HL-60 (cell line): ENCODE measurements at regions not wholly inside any gene's neighbourhood (a gene's known extent, or its start where the extent isn't known, plus 50 kb on each side); places are given as distances from the start of the nearest gene placed in this dataset.

ENCODE experiments used
- DNase-seq, 2 experiments: peaks; one replicate each; pipeline ENCODE4 v3.0.0-alpha.2; 2010 to 2020; ENCODE audit warnings: low read depth in 1 of 2, low spot score in 1 of 2
- H3K27ac ChIP-seq: fragments of 250-450 bp; sonication (Bioruptor Pico); replicated peaks from 2 replicates; pipeline ENCODE4 v1.5.1; 2020; ENCODE audit warnings: mild to moderate bottlenecking, moderate library complexity
- H3K27me3 ChIP-seq: fragments of 250-450 bp; sonication (Bioruptor Pico); 2 replicates; pipeline ENCODE4 v1.5.1; 2021; ENCODE audit warnings: mild to moderate bottlenecking, moderate library complexity; ENCODE audit not compliant: insufficient read depth, poor library complexity, severe bottlenecking
- H3K4me3 ChIP-seq: replicated peaks from 2 replicates; pipeline ENCODE4 v1.5.1; 2011; ENCODE audit warnings: mild to moderate bottlenecking, control low read depth, low read length; ENCODE audit not compliant: insufficient read depth
- GABPA ChIP-seq: IDR thresholded peaks from 2 replicates; pipeline ENCODE4 v1.6.1; 2012; ENCODE audit warnings: low read depth
- POLR2AphosphoS5 ChIP-seq: IDR thresholded peaks from 2 replicates; pipeline ENCODE4 v1.6.1; 2012; ENCODE audit warnings: low read depth
- SPI1 ChIP-seq: IDR thresholded peaks from 2 replicates; pipeline ENCODE4 v1.6.1; 2012; ENCODE audit warnings: low read depth, mild to moderate bottlenecking, borderline replicate concordance
- TF ChIP-seq, protein P1 (sequence below): IDR thresholded peaks from one replicate; pipeline ENCODE4 v1.5.1; 2011; ENCODE audit warnings: low read length, control low read depth, inconsistent platforms; ENCODE audit not compliant: insufficient read depth
- TF ChIP-seq, protein P2 (sequence below): IDR thresholded peaks from 2 replicates; pipeline ENCODE4 v1.6.1; 2012; ENCODE audit warnings: low read depth; ENCODE audit not compliant: insufficient replicate concordance

DNA sequence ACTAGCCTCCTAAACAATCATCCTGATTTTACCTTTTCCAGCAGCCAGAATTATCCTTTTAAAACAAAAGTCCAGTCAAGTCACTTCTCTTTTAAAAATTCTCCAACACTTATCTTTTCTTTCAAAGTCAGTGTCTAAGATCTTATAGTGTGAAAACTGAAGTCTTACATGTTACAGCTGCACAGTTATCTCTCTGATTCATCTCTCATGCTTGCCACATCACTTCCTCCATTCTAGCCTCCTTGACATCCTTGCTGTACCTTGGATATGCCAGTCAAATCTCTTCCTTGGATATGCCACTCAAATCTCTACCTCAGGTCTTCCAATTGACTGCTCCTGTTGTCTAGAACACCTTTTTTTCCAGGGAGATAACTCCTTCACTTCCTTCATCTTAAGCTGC, 361.7 kb upstream of the FTMT start:
- H3K27ac ChIP-seq, result no peak overlapping the region
- no peak overlapping the region for H3K4me3 ChIP-seq
- TF ChIP-seq SPI1, result no peak
- TF ChIP-seq, protein P1, sequence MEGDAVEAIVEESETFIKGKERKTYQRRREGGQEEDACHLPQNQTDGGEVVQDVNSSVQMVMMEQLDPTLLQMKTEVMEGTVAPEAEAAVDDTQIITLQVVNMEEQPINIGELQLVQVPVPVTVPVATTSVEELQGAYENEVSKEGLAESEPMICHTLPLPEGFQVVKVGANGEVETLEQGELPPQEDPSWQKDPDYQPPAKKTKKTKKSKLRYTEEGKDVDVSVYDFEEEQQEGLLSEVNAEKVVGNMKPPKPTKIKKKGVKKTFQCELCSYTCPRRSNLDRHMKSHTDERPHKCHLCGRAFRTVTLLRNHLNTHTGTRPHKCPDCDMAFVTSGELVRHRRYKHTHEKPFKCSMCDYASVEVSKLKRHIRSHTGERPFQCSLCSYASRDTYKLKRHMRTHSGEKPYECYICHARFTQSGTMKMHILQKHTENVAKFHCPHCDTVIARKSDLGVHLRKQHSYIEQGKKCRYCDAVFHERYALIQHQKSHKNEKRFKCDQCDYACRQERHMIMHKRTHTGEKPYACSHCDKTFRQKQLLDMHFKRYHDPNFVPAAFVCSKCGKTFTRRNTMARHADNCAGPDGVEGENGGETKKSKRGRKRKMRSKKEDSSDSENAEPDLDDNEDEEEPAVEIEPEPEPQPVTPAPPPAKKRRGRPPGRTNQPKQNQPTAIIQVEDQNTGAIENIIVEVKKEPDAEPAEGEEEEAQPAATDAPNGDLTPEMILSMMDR, result no peak
- TF ChIP-seq POLR2AphosphoS5, result no peak
- TF ChIP-seq, protein P2, sequence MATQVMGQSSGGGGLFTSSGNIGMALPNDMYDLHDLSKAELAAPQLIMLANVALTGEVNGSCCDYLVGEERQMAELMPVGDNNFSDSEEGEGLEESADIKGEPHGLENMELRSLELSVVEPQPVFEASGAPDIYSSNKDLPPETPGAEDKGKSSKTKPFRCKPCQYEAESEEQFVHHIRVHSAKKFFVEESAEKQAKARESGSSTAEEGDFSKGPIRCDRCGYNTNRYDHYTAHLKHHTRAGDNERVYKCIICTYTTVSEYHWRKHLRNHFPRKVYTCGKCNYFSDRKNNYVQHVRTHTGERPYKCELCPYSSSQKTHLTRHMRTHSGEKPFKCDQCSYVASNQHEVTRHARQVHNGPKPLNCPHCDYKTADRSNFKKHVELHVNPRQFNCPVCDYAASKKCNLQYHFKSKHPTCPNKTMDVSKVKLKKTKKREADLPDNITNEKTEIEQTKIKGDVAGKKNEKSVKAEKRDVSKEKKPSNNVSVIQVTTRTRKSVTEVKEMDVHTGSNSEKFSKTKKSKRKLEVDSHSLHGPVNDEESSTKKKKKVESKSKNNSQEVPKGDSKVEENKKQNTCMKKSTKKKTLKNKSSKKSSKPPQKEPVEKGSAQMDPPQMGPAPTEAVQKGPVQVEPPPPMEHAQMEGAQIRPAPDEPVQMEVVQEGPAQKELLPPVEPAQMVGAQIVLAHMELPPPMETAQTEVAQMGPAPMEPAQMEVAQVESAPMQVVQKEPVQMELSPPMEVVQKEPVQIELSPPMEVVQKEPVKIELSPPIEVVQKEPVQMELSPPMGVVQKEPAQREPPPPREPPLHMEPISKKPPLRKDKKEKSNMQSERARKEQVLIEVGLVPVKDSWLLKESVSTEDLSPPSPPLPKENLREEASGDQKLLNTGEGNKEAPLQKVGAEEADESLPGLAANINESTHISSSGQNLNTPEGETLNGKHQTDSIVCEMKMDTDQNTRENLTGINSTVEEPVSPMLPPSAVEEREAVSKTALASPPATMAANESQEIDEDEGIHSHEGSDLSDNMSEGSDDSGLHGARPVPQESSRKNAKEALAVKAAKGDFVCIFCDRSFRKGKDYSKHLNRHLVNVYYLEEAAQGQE, result no peak
- TF ChIP-seq GABPA, result no peak
- DNase-seq, result no peak
- no peaks in the 10 kb centered on the region for H3K27me3 ChIP-seq

DNA sequence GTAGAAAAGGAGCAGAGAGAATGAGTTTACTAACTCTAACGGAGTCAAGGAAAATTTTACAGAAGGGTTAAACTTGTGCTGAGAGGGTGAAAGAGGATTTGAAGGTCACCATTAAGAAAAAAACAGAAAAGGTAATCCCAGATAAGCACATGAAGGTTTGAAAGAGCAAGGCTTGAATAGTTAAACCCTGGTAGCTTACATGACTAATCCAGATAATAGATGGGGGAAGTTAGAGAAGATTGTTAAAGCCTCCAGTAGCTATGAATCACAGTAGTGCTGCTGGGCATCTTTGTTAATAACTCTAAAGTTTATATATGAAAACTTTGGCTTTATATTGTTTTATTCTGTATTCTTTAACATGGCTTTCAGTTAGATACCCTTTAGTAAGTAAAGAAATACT, 354.5 kb upstream of the FTMT start:
- no peak for DNase-seq
- Histone ChIP-seq H3K27ac (no peak overlapping the region), H3K27me3 (no peaks in the 10 kb centered on the region), H3K4me3 (no peak overlapping the region)
- TF ChIP-seq, protein P2, result no peak
- TF ChIP-seq GABPA (no peak), SPI1 (no peak), POLR2AphosphoS5 (no peak)
- TF ChIP-seq, protein P1, result no peak

DNA sequence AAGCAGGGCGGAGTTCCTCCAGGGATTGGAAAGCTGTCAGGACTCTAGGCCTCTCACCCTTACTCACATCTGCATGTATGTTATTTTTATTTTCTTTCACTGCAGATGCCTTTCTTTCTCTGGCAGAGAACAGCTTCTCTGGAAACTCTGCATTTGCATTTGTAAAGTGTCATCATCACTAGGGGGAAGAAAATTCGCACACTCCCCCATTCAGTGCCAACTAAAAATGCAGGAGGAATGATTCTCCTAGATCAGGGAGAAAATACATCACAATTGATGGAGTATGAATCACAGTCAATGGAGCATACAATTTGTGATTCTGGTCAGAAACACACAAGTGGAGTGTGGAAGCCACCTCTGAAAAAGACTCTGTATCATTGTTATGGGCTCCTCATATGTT, 351.4 kb upstream of the FTMT start:
- TF ChIP-seq SPI1 (no peak), GABPA (no peak)
- TF ChIP-seq, protein P2, result no peak
- TF ChIP-seq, protein P1, result no peak
- no peak overlapping the region for H3K4me3 ChIP-seq
- DNase-seq, result no peak
- no peaks in the 10 kb centered on the region for H3K27me3 ChIP-seq
- no peak overlapping the region for H3K27ac ChIP-seq
